GM21576 (cell line): ENCODE measurements at regions not wholly inside any gene's neighbourhood (a gene's known extent, or its start where the extent isn't known, plus 50 kb on each side); places are given as distances from the start of the nearest gene placed in this dataset.
"Not testable (repeated sequence)": the region's sequence is repeated elsewhere in the genome, so short reads cannot be mapped to it uniquely, and the experiment has no call there.

Experiments used
- ATAC-seq: cut with Tn5 transposase; IDR thresholded peaks from one replicate; pipeline ENCODE4 v1.9.1; 2021; ENCODE audit warnings: mild to moderate bottlenecking, moderate library complexity; ENCODE audit not compliant: unreplicated experiment

DNA sequence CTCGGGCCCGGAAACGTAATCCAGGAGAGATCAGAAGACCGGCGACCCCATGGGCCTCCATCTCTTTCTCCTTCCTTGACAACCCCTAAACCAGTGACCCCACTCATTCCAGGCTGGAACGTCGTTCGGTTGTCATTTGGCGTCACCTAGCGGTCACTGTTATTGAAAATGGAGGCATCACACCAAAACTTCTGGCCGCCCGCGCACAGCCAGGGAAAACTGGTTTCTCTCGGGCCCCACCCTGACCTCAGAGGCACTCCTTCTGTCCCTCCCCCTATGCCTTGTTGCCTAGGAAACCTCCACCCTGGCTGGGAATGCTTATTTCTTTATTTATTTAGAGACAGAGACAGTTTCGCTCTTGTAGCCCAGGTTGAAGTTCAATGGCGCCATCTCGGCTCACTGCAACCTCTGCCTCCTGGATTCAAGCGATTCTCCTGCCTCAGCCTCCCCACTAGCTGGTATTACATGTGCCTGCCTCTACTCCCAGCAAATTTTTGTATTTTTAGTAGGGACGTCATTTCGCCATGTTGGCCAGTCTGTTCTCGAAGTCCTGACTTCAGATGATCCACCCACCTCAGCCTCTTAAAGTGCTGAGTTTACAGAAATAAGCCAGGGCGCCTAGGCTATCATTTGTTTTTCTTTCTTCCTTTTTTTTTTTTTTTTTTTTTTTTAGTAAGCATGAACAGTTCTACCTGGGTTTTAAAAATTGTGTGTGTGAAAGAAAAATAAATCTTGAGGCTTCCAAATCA is 2144.1 kb upstream of the TPTE start:
- ATAC-seq: peak; percentile 57

DNA sequence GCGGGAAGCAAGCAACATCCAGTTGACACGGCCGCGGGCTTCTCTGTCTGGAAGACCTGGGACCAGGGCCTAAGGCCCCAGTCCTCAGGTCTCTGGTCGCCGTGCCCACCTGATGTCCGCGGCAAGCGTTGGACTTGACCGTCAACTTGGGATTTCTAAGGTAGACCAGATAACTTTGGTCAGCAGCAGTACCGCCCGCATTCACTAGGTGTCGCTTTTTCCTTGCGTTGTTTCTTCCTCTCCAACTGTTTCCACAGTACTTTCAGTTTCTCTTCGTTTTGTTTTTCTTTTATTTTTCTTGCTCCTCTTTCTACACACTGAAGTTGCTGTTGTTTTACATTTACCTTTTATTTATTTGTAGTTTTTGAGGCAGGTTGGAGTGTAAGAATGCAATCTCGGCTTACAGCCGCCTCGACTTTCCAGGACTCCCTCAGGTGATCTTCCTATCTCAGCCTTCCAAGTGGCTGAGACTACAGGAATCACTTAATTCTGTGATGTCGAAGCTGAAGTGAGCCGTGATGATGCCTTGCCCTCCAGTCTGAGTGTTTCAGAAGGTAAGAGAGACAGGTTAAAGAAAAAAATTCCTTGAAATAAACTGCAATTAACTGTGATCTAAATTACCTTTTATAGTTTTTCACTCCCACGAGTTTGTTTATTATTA is 2140.8 kb upstream of the TPTE start:
- ATAC-seq: peak; percentile 47

DNA sequence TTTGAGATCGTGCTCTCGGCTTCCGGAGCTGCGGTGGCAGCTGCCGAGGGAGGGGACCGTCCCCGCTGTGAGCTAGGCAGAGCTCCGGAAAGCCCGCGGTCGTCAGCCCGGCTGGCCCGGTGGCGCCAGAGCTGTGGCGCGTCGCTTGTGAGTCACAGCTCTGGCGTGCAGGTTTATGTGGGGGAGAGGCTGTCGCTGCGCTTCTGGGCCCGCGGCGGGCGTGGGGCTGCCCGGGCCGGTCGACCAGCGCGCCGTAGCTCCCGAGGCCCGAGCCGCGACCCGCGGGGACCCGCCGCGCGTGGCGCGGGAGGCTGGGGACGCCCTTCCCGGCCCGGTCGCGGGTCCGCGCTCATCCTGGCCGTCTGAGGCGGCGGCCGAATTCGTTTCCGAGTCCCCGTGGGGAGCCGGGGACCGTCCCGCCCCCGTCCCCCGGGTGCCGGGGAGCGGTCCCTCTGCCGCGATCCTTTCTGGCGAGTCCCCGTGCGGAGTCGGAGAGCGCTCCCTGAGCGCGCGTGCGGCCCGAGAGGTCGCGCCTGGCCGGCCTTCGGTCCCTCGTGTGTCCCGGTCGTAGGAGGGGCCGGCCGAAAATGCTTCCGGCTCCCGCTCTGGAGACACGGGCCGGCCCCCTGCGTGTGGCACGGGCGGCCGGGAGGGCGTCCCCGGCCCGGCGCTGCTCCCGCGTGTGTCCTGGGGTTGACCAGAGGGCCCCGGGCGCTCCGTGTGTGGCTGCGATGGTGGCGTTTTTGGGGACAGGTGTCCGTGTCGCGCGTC is 2133.0 kb upstream of the TPTE start:
- not testable (repeated sequence) for ATAC-seq

DNA sequence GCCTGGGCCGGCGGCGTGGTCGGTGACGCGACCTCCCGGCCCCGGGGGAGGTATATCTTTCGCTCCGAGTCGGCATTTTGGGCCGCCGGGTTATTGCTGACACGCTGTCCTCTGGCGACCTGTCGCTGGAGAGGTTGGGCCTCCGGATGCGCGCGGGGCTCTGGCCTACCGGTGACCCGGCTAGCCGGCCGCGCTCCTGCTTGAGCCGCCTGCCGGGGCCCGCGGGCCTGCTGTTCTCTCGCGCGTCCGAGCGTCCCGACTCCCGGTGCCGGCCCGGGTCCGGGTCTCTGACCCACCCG is 2132.5 kb upstream of the TPTE start:
- ATAC-seq: not testable (repeated sequence)

DNA sequence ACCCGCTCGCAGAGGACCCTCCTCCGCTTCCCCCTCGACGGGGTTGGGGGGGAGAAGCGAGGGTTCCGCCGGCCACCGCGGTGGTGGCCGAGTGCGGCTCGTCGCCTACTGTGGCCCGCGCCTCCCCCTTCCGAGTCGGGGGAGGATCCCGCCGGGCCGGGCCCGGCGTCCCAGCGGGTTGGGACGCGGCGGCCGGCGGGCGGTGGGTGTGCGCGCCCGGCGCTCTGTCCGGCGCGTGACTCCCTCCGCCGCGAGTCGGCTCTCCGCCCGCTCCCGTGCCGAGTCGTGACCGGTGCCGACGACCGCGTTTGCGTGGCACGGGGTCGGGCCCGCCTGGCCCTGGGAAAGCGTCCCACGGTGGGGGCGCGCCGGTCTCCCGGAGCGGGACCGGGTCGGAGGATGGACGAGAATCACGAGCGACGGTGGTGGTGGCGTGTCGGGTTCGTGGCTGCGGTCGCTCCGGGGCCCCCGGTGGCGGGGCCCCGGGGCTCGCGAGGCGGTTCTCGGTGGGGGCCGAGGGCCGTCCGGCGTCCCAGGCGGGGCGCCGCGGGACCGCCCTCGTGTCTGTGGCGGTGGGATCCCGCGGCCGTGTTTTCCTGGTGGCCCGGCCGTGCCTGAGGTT is 2130.7 kb upstream of the TPTE start:
- ATAC-seq: not testable (repeated sequence)

DNA sequence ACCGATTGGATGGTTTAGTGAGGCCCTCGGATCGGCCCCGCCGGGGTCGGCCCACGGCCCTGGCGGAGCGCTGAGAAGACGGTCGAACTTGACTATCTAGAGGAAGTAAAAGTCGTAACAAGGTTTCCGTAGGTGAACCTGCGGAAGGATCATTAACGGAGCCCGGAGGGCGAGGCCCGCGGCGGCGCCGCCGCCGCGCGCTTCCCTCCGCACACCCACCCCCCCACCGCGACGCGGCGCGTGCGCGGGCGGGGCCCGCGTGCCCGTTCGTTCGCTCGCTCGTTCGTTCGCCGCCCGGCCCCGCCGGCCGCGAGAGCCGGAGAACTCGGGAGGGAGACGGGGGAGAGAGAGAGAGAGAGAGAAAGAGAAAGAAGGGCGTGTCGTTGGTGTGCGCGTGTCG is 2127.0 kb upstream of the TPTE start:
- not testable (repeated sequence) for ATAC-seq

DNA sequence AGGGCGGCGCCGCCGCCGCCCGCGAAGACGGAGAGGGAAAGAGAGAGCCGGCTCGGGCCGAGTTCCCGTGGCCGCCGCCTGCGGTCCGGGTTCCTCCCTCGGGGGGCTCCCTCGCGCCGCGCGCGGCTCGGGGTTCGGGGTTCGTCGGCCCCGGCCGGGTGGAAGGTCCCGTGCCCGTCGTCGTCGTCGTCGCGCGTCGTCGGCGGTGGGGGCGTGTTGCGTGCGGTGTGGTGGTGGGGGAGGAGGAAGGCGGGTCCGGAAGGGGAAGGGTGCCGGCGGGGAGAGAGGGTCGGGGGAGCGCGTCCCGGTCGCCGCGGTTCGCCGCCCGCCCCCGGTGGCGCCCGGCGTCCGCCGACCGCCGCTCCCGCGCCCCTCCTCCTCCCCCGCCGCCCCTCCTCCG is 2125.4 kb upstream of the TPTE start:
- not testable (repeated sequence) for ATAC-seq

DNA sequence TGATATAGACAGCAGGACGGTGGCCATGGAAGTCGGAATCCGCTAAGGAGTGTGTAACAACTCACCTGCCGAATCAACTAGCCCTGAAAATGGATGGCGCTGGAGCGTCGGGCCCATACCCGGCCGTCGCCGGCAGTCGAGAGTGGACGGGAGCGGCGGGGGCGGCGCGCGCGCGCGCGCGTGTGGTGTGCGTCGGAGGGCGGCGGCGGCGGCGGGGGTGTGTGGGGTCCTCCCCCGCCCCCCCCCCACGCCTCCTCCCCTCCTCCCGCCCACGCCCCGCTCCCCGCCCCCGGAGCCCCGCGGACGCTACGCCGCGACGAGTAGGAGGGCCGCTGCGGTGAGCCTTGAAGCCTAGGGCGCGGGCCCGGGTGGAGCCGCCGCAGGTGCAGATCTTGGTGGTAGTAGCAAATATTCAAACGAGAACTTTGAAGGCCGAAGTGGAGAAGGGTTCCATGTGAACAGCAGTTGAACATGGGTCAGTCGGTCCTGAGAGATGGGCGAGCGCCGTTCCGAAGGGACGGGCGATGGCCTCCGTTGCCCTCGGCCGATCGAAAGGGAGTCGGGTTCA is 2122.4 kb upstream of the TPTE start:
- ATAC-seq: not testable (repeated sequence)

DNA sequence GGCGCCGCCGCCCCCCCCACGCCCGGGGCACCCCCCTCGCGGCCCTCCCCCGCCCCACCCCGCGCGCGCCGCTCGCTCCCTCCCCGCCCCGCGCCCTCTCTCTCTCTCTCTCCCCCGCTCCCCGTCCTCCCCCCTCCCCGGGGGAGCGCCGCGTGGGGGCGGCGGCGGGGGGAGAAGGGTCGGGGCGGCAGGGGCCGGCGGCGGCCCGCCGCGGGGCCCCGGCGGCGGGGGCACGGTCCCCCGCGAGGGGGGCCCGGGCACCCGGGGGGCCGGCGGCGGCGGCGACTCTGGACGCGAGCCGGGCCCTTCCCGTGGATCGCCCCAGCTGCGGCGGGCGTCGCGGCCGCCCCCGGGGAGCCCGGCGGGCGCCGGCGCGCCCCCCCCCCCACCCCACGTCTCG is 2121.5 kb upstream of the TPTE start:
- ATAC-seq: not testable (repeated sequence)

DNA sequence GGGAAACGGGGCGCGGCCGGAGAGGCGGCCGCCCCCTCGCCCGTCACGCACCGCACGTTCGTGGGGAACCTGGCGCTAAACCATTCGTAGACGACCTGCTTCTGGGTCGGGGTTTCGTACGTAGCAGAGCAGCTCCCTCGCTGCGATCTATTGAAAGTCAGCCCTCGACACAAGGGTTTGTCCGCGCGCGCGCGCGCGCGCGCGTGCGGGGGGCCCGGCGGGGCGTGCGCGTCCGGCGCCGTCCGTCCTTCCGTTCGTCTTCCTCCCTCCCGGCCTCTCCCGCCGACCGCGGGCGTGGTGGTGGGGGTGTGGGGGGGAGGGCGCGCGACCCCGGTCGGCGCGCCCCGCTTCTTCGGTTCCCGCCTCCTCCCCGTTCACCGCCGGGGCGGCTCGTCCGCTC is 2119.6 kb upstream of the TPTE start:
- not testable (repeated sequence) for ATAC-seq

DNA sequence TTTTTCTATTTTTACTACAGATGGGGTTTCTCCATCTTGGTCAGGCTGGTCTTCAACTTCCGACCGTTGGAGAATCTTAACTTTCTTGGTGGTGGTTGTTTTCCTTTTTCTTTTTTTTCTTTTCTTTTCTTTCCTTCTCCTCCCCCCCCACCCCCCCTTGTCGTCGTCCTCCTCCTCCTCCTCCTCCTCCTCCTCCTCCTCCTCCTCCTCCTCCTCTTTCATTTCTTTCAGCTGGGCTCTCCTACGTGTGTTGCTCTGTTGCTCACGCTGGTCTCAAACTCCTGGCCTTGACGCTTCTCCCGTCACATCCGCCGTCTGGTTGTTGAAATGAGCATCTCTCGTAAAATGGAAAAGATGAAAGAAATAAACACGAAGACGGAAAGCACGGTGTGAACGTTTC is 2115.1 kb upstream of the TPTE start:
- not testable (repeated sequence) for ATAC-seq

DNA sequence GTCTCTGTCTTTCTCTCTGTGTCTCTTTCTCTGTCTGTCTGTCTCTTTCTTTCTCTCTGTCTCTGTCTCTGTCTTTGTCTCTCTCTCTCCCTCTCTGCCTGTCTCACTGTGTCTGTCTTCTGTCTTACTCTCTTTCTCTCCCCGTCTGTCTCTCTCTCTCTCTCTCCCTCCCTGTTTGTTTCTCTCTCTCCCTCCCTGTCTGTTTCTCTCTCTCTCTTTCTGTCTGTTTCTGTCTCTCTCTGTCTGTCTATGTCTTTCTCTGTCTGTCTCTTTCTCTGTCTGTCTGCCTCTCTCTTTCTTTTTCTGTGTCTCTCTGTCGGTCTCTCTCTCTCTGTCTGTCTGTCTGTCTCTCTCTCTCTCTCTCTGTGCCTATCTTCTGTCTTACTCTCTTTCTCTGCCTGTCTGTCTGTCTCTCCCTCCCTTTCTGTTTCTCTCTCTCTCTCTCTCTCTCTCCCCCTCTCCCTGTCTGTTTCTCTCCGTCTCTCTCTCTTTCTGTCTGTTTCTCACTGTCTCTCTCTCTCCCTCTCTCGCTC is 2110.2 kb upstream of the TPTE start:
- not testable (repeated sequence) for ATAC-seq

DNA sequence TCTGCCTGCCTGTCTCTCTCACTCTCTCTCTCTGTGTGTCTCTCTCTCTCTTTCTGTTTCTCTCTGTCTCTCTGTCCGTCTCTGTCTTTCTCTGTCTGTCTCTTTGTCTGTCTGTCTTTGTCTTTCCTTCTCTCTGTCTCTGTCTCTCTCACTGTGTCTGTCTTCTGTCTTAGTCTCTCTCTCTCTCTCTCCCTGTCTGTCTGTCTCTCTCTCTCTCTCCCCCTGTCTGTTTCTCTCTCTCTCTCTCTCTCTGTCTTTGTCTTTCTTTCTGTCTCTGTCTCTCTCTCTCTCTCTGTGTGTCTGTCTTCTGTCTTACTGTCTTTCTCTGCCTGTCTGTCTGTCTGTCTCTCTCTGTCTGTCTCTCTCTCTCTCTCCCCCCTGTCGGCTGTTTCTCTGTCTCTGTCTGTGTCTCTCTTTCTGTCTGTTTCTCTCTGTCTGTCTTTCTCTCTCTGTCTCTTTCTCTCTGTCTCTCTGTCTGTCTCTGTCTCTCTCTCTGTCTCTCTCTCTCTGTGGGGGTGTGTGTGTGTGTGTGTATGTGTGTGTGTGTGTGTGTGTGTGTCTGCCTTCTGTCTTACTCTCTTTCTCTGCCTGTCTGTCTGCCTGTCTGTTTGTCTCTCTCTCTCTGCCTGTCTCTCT is 2101.3 kb upstream of the TPTE start:
- ATAC-seq: peak; percentile 74

DNA sequence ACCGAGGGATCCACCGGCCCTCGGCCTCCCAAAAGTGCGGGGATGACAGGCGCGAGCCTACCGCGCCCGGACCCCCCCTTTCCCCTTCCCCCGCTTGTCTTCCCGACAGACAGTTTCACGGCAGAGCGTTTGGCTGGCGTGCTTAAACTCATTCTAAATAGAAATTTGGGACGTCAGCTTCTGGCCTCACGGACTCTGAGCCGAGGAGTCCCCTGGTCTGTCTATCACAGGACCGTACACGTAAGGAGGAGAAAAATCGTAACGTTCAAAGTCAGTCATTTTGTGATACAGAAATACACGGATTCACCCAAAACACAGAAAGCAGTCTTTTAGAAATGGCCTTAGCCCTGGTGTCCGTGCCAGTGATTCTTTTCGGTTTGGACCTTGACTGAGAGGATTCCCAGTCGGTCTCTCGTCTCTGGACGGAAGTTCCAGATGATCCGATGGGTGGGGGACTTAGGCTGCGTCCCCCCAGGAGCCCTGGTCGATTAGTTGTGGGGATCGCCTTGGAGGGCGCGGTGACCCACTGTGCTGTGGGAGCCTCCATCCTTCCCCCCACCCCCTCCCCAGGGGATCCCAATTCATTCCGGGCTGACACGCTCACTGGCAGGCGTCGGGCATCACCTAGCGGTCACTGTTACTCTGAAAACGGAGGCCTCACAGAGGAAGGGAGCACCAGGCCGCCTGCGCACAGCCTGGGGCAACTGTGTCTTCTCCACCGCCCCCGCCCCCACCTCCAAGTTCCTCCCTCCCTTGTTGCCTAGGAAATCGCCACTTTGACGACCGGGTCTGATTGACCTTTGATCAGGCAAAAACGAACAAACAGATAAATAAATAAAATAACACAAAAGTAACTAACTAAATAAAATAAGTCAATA is 2093.4 kb upstream of the TPTE start:
- ATAC-seq: peak; percentile 36

DNA sequence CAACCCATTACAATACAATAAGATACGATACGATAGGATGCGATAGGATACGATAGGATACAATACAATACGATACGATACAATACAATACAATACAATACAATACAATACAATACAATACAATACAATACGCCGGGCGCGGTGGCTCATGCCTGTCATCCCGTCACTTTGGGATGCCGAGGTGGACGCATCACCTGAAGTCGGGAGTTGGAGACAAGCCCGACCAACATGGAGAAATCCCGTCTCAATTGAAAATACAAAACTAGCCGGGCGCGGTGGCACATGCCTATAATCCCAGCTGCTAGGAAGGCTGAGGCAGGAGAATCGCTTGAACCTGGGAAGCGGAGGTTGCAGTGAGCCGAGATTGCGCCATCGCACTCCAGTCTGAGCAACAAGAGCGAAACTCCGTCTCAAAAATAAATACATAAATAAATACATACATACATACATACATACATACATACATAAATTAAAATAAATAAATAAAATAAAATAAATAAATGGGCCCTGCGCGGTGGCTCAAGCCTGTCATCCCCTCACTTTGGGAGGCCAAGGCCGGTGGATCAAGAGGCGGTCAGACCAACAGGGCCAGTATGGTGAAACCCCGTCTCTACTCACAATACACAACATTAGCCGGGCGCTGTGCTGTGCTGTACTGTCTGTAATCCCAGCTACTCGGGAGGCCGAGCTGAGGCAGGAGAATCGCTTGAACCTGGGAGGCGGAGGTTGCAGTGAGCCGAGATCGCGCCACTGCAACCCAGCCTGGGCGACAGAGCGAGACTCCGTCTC is 2092.5 kb upstream of the TPTE start:
- ATAC-seq: peak; percentile 73

DNA sequence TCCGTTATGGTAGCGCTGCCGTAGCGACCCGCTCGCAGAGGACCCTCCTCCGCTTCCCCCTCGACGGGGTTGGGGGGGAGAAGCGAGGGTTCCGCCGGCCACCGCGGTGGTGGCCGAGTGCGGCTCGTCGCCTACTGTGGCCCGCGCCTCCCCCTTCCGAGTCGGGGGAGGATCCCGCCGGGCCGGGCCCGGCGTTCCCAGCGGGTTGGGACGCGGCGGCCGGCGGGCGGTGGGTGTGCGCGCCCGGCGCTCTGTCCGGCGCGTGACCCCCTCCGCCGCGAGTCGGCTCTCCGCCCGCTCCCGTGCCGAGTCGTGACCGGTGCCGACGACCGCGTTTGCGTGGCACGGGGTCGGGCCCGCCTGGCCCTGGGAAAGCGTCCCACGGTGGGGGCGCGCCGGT is 2086.7 kb upstream of the TPTE start:
- ATAC-seq: not testable (repeated sequence)

DNA sequence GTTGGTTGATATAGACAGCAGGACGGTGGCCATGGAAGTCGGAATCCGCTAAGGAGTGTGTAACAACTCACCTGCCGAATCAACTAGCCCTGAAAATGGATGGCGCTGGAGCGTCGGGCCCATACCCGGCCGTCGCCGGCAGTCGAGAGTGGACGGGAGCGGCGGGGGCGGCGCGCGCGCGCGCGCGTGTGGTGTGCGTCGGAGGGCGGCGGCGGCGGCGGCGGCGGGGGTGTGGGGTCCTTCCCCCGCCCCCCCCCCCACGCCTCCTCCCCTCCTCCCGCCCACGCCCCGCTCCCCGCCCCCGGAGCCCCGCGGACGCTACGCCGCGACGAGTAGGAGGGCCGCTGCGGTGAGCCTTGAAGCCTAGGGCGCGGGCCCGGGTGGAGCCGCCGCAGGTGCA is 2078.3 kb upstream of the TPTE start:
- not testable (repeated sequence) for ATAC-seq

DNA sequence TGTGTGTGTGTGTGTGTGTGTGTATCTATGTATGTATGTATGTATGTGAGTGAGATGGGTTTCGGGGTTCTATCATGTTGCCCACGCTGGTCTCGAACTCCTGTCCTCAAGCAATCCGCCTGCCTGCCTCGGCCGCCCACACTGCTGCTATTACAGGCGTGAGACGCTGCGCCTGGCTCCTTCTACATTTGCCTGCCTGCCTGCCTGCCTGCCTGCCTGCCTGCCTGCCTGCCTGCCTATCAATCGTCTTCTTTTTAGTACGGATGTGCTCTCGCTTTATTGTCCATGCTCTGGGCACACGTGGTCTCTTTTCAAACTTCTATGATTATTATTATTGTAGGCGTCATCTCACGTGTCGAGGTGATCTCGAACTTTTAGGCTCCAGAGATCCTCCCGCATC is 2071.6 kb upstream of the TPTE start:
- ATAC-seq: not testable (repeated sequence)
